Loucy (cell line): ENCODE measurements at regions not wholly inside any gene's neighbourhood (a gene's known extent, or its start where the extent isn't known, plus 50 kb on each side); places are given as distances from the start of the nearest gene placed in this dataset.

Source experiments
- H2AFZ ChIP-seq: fragments of 200-600 bp; sonication (generic); 2 replicates; pipeline ENCODE4 v1.6.0; 2016; ENCODE audit warnings: antibody characterized with exemption, mild to moderate bottlenecking, low read length, moderate library complexity
- H3F3A ChIP-seq: fragments of 200-600 bp; 2 replicates; pipeline ENCODE4 v1.6.0; 2016; ENCODE audit warnings: antibody characterized with exemption, low read depth, mild to moderate bottlenecking
- H3K27me3 ChIP-seq: fragments of 200-600 bp; sonication (generic); 2 replicates; pipeline ENCODE4 v1.6.1; 2014; ENCODE audit warnings: low read length, mild to moderate bottlenecking; ENCODE audit not compliant: insufficient read depth, poor library complexity, severe bottlenecking
- H3K36me3 ChIP-seq: fragments of 200-600 bp; sonication (generic); 2 replicates; pipeline ENCODE4 v1.6.1; 2016; ENCODE audit warnings: low read length; ENCODE audit not compliant: insufficient read depth
- H3K4me1 ChIP-seq: fragments of 200-600 bp; sonication (generic); 2 replicates; pipeline ENCODE4 v1.5.1; 2014; ENCODE audit warnings: low read length, mild to moderate bottlenecking; ENCODE audit not compliant: insufficient read depth, poor library complexity, severe bottlenecking
- H3K4me2 ChIP-seq: fragments of 200-600 bp; sonication (generic); 2 replicates; pipeline ENCODE4 v1.6.0; 2014; ENCODE audit warnings: antibody characterized with exemption, low read length, low read depth, mild to moderate bottlenecking; ENCODE audit not compliant: poor library complexity, severe bottlenecking
- H3K4me3 ChIP-seq: fragments of 200-600 bp; sonication (generic); 2 replicates; pipeline ENCODE4 v1.5.1; 2014; ENCODE audit warnings: low read length, mild to moderate bottlenecking, mixed read lengths; ENCODE audit not compliant: poor library complexity, severe bottlenecking
- H3K79me2 ChIP-seq: fragments of 200-600 bp; sonication (generic); 2 replicates; pipeline ENCODE4 v1.6.1; 2014; ENCODE audit warnings: low read length; ENCODE audit not compliant: insufficient read depth
- H3K9ac ChIP-seq: fragments of 200-600 bp; sonication (generic); 2 replicates; pipeline ENCODE4 v1.6.0; 2014; ENCODE audit warnings: mild to moderate bottlenecking, low read depth, low read length, moderate library complexity; ENCODE audit not compliant: poor library complexity, severe bottlenecking
- H3K9me2 ChIP-seq: fragments of 200-600 bp; sonication (generic); replicated peaks from 2 replicates; pipeline ENCODE4 v1.6.1; 2016; ENCODE audit warnings: low read depth, low read length, mixed read lengths
- H3K9me3 ChIP-seq: fragments of 200-600 bp; sonication (generic); 2 replicates; pipeline ENCODE4 v1.6.1; 2014; ENCODE audit warnings: mild to moderate bottlenecking, antibody characterized with exemption, low read length, low read depth; ENCODE audit not compliant: insufficient read depth
- H4K20me1 ChIP-seq: fragments of 200-600 bp; sonication (generic); 2 replicates; pipeline ENCODE4 v1.6.0; 2014; ENCODE audit warnings: antibody characterized with exemption, low read length, mild to moderate bottlenecking; ENCODE audit not compliant: insufficient read depth, poor library complexity, severe bottlenecking
- CTCF ChIP-seq: fragments of 200-600 bp; sonication (generic); conservative IDR thresholded peaks from 2 replicates; pipeline ENCODE4 v1.5.1; 2014; ENCODE audit warnings: mild to moderate bottlenecking, antibody characterized with exemption, low read length
- EZH2phosphoT487 ChIP-seq: fragments of 200-600 bp; IDR thresholded peaks from 2 replicates; pipeline ENCODE4 v1.6.1; 2018; ENCODE audit warnings: antibody characterized with exemption, mild to moderate bottlenecking, moderate library complexity, borderline replicate concordance

GRCh38 chr11:21909145-21909544, 283.7 kb upstream of the ANO5 start:
- Histone ChIP-seq H3K4me3 (no peak overlapping the region), H3K79me2 (no peaks in the 10 kb centered on the region), H4K20me1 (no peaks in the 10 kb centered on the region), H3K27me3 (no peaks in the 10 kb centered on the region), H3K36me3 (no peaks in the 10 kb centered on the region), H3F3A (no peaks in the 10 kb centered on the region), H3K9ac (no peak overlapping the region), H3K4me1 (no peaks in the 10 kb centered on the region), H3K9me3 (no peaks in the 10 kb centered on the region), H2AFZ (no peak overlapping the region), H3K4me2 (no peak overlapping the region), H3K9me2 (no peaks in the 10 kb centered on the region)
- no peak for TF ChIP-seq EZH2phosphoT487

GRCh38 chr11:21911061-21911460, 281.8 kb upstream of the ANO5 start:
- H2AFZ ChIP-seq: no peak overlapping the region

GRCh38 chr11:21912285-21912684, 280.6 kb upstream of the ANO5 start:
- TF ChIP-seq EZH2phosphoT487: no peak
- no peak for TF ChIP-seq CTCF
- H3F3A ChIP-seq: no peaks in the 10 kb centered on the region

More at GRCh38 chr11:21911061-21911460, 281.8 kb upstream of the ANO5 start:
- Histone ChIP-seq H3K27me3 (no peaks in the 10 kb centered on the region), H3K9ac (no peak overlapping the region), H3K4me1 (no peaks in the 10 kb centered on the region), H3K4me2 (no peak overlapping the region), H3K4me3 (no peak overlapping the region), H3F3A (no peaks in the 10 kb centered on the region), H3K9me2 (no peaks in the 10 kb centered on the region; the same call in 1 of the 2 replicates), H3K79me2 (no peaks in the 10 kb centered on the region), H4K20me1 (no peaks in the 10 kb centered on the region), H3K9me3 (peaks cover 8% of the 10 kb centered on the region; the same call in 1 of the 2 replicates), H3K36me3 (no peaks in the 10 kb centered on the region)
- TF ChIP-seq EZH2phosphoT487 (no peak), CTCF (no peak)

GRCh38 chr11:21921151-21921550, 271.7 kb upstream of the ANO5 start:
- no peak overlapping the region for H3K4me3 ChIP-seq

More at GRCh38 chr11:21912285-21912684, 280.6 kb upstream of the ANO5 start:
- H3K4me2 ChIP-seq: no peak overlapping the region
- H3K4me1 ChIP-seq: no peaks in the 10 kb centered on the region
- H4K20me1 ChIP-seq: no peaks in the 10 kb centered on the region
- H3K79me2 ChIP-seq: no peaks in the 10 kb centered on the region
- no peaks in the 10 kb centered on the region; the same call in 1 of the 2 replicates for H3K9me2 ChIP-seq
- no peaks in the 10 kb centered on the region for H3K27me3 ChIP-seq
- no peak overlapping the region for H3K4me3 ChIP-seq
- peaks cover 8% of the 10 kb centered on the region; the same call in 1 of the 2 replicates for H3K9me3 ChIP-seq
- no peak overlapping the region for H3K9ac ChIP-seq
- H3K36me3 ChIP-seq: no peaks in the 10 kb centered on the region
- no peak overlapping the region for H2AFZ ChIP-seq

More at GRCh38 chr11:21921151-21921550, 271.7 kb upstream of the ANO5 start:
- no peaks in the 10 kb centered on the region for H3K79me2 ChIP-seq
- TF ChIP-seq CTCF: no peak
- no peak for TF ChIP-seq EZH2phosphoT487
- H2AFZ ChIP-seq: no peak overlapping the region
- no peaks in the 10 kb centered on the region for H3K27me3 ChIP-seq
- no peaks in the 10 kb centered on the region for H3K9me2 ChIP-seq
- H3K9me3 ChIP-seq: no peaks in the 10 kb centered on the region; the same call in 1 of the 2 replicates
- no peaks in the 10 kb centered on the region for H3K4me1 ChIP-seq
- H3K36me3 ChIP-seq: no peaks in the 10 kb centered on the region
- H3F3A ChIP-seq: no peaks in the 10 kb centered on the region
- H3K9ac ChIP-seq: no peak overlapping the region
- no peaks in the 10 kb centered on the region for H4K20me1 ChIP-seq
- no peak overlapping the region for H3K4me2 ChIP-seq
